ENCODE measurements at regions not wholly inside any gene's neighbourhood (a gene's known extent, or its start where the extent isn't known, plus 50 kb on each side); places are given as distances from the start of the nearest gene placed in this dataset.

DNA sequence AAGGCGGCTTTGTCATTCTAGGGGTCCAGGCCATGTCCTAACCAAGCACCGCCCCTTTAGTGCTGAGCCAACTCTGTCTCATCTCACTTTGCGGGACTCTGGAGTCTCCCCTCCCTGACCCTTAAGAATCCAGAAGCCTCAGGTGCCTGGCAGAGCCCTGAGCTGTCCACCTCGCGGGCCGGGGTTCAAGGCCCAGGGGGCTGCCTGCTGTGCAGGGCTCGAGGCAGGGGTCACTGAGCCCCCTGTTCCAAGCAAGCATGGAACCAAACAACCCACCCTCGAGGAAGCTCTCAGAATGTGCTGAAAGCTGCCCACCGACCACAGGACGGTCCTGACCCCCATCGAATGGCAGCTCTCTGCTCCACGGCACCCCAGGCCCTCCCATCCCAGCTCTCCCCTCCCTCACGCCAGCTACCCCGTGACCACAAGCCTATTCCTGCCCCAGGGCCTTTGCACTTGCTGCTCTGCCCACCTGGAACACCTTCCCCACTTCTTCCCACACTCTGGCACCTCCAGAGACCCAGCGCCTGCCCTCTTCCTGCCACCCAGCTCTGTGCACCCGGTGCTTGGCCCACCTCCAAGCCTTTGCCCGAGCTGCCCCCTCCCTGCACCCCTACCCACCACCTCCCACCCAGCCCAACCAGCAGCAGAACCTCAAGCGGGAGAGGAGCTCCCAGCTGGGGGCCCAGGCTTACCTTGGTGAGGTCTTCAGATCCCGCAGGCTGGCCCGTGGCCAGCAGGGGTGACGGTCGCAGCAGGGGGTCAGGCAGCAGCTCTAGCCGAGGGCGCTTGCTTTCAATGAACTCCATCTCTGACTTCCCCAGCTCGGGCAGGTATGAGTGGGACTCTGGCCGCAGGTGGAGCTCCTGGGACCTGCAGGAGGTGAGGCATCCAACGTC is 84.3 kb downstream of the NCOR2 start:
- TF ChIP-seq, protein P1, sequence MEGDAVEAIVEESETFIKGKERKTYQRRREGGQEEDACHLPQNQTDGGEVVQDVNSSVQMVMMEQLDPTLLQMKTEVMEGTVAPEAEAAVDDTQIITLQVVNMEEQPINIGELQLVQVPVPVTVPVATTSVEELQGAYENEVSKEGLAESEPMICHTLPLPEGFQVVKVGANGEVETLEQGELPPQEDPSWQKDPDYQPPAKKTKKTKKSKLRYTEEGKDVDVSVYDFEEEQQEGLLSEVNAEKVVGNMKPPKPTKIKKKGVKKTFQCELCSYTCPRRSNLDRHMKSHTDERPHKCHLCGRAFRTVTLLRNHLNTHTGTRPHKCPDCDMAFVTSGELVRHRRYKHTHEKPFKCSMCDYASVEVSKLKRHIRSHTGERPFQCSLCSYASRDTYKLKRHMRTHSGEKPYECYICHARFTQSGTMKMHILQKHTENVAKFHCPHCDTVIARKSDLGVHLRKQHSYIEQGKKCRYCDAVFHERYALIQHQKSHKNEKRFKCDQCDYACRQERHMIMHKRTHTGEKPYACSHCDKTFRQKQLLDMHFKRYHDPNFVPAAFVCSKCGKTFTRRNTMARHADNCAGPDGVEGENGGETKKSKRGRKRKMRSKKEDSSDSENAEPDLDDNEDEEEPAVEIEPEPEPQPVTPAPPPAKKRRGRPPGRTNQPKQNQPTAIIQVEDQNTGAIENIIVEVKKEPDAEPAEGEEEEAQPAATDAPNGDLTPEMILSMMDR (IDR thresholded peaks at IDR 0.05; ENCODE audit: insufficient read depth, low read length) = no peak
- TF ChIP-seq POLR2AphosphoS5 (IDR thresholded peaks at IDR 0.05; ENCODE audit: low read depth) = no peak

Data from HL-60 (cell line).